ENCODE measurements at regions not wholly inside any gene's neighbourhood (a gene's known extent, or its start where the extent isn't known, plus 50 kb on each side); places are given as distances from the start of the nearest gene placed in this dataset.
"Not testable (repeated sequence)": the region's sequence is repeated elsewhere in the genome, so short reads cannot be mapped to it uniquely, and the experiment has no call there.

- Histone ChIP-seq H3K4me3 (no peak overlapping the region), H3K9me3 (no peaks in the 10 kb centered on the region), H3K27me3 (peaks cover 0 to 25% (median 0%) of the 10 kb centered on the region in 3 donors), H3K36me3 (no peaks in the 10 kb centered on the region), H3K27ac (no peak overlapping the region), H3K4me1 (no peaks in the 10 kb centered on the region)
- intact Hi-C loops (cut with DNase I; ENCODE audit: low total_unique reads), result no loop called here
- WGBS, 5 donors, result 70 to 78% (median 72%) methylated on average over 6 of the region's 6 CpGs
- TF ChIP-seq CTCF (IDR thresholded peaks at IDR 0.05) (no peak), POLR2AphosphoS5 (IDR thresholded peaks at IDR 0.05) (no peak), EP300 (IDR thresholded peaks at IDR 0.05) (no peak), POLR2A (IDR thresholded peaks at IDR 0.05) (no peak)
- no peak for DNase-seq
These were observed 864.6 kb downstream of the TMEM121 start for GRCh38 chr14:106390947-106391346.

DNA sequence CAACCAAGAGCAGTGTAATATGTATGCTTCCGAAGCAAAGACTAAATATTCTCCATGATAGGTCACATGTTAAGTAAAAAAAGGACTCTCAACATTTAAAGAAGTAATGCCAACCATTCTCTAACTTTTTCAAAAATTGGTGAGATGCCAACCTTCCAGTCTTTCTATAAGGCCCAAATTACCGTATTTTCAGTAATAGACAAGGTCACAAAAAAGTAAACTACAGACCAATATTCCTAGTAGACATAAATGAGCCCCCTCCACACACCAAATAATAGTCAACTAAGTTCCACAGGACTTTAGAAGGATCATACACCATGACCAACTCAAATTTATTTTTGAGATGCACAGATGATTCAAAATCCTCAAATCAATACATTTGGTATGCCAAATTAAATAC, 867.4 kb downstream of the TMEM121 start:
- DNase-seq, result no peak
- WGBS, 5 donors, result 57 to 68% (median 62%) methylated on average over 2 of the region's 2 CpGs
- intact Hi-C loops (cut with DNase I; ENCODE audit: low total_unique reads), result no loop called here
- peaks cover 0 to 27% (median 0%) of the 10 kb centered on the region in 3 donors for H3K27me3 ChIP-seq
- H3K27ac ChIP-seq, result no peak overlapping the region
- H3K36me3 ChIP-seq, result no peaks in the 10 kb centered on the region
- no peaks in the 10 kb centered on the region for H3K9me3 ChIP-seq
- no peaks in the 10 kb centered on the region for H3K4me1 ChIP-seq
- H3K4me3 ChIP-seq, result no peak overlapping the region
- TF ChIP-seq POLR2A (IDR thresholded peaks at IDR 0.05), result no peak
- TF ChIP-seq EP300 (IDR thresholded peaks at IDR 0.05), result no peak
- no peak for TF ChIP-seq POLR2AphosphoS5 (IDR thresholded peaks at IDR 0.05)
- no peak for TF ChIP-seq CTCF (IDR thresholded peaks at IDR 0.05)

DNA sequence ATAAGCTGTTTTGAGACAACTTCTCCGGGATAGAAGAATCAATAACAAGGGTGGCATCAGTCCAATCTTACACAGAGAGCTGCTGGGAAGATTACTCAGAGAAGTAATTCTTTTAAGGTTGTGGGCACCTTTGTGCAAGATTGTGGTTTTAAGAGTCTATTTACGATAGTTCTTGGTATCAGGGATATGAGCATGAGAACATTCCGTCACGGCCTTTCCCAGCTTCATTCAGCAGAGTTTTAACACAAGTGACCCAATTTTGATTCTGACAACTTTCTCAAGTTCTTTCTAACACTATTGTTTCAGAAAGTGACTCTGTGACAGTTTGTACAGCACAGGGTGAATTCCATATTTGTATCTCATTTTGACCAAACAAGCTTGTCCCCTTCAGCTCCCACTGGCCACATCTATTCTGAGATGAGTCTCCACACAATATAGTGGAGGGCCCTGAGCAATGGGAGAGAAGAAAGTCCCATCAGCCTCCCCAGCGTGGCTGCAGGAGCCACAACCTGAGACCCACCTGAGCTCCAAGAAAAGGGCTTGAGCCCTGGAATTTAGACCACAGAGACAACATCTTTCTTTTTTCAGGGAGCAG, 869.2 kb downstream of the TMEM121 start:
- DNase-seq, result no peak
- WGBS, 5 donors, result 49 to 64% (median 52%) methylated on average over 5 of the region's 5 CpGs
- Histone ChIP-seq H3K27ac (no peak overlapping the region), H3K36me3 (no peaks in the 10 kb centered on the region), H3K9me3 (no peaks in the 10 kb centered on the region), H3K27me3 (peaks cover 0 to 25% (median 0%) of the 10 kb centered on the region in 3 donors), H3K4me3 (no peak overlapping the region), H3K4me1 (no peaks in the 10 kb centered on the region)
- intact Hi-C loops (cut with DNase I; ENCODE audit: low total_unique reads), result no loop called here
- TF ChIP-seq POLR2A (IDR thresholded peaks at IDR 0.05), result no peak
- no peak for TF ChIP-seq EP300 (IDR thresholded peaks at IDR 0.05)
- no peak for TF ChIP-seq CTCF (IDR thresholded peaks at IDR 0.05)
- no peak for TF ChIP-seq POLR2AphosphoS5 (IDR thresholded peaks at IDR 0.05)

- WGBS, 5 donors, result 62 to 70% (median 69%) methylated on average over 4 of the region's 4 CpGs
- intact Hi-C loops (cut with DNase I; ENCODE audit: low total_unique reads), result no loop called here
- no peaks in the 10 kb centered on the region for H3K36me3 ChIP-seq
- no peak for DNase-seq
- H3K4me1 ChIP-seq, result no peaks in the 10 kb centered on the region
- peaks cover 0 to 16% (median 0%) of the 10 kb centered on the region in 3 donors for H3K27me3 ChIP-seq
- H3K9me3 ChIP-seq, result no peaks in the 10 kb centered on the region
- H3K27ac ChIP-seq, result no peak overlapping the region
- no peak overlapping the region for H3K4me3 ChIP-seq
- TF ChIP-seq POLR2AphosphoS5 (IDR thresholded peaks at IDR 0.05) (no peak), EP300 (IDR thresholded peaks at IDR 0.05) (no peak), POLR2A (IDR thresholded peaks at IDR 0.05) (no peak), CTCF (IDR thresholded peaks at IDR 0.05) (no peak)
These were observed 870.6 kb downstream of the TMEM121 start for GRCh38 chr14:106396999-106397398.

DNA sequence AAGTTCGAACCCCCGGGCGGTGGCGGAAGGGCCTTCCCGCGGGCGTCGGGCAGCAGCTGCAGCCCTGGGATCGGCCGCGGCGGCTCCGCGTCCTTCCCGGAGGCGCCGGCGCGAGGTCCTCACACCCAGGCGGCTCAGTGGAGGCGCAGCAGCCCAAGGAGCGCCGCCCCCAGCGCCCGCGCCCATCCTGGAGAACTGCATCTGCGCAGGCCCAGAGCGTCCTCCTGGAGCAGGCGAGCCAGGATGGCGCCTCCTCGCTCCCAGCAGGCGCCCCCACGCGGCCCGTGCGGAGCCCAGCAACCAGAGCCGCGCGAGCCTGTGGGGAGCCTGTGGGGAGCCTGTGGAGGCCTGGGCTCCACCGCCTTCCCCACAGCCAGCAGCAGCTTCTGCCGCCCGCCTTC, 872.5 kb downstream of the TMEM121 start:
- H3K9me3 ChIP-seq; H3K4me3 ChIP-seq; DNase-seq; H3K4me1 ChIP-seq; H3K27ac ChIP-seq; intact Hi-C loops (cut with DNase I; ENCODE audit: low total_unique reads); H3K36me3 ChIP-seq; H3K27me3 ChIP-seq: not testable (repeated sequence)
- WGBS, 5 donors, result 51 to 84% (median 69%) methylated on average over 2 to 41 of the region's 42 CpGs

DNA sequence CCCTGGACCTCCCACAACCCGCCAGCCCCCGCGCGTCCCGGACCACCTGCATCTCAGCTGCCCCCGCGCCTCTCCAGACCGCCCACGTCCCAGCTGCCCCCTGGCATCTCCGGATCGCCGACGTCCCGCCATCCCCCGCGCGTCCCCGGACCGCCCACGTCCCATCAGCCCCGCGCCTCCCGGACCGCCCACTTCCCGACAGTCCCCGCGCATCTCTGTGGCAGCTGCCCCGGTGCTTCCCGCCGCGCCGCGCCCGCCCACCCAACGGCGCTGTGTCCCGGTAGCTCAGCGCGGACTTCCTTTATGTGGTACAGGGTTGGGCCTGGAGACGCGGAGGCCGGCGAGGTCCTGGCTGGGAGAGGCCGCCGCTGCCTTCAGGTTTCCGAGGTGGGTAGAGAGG, 874.9 kb downstream of the TMEM121 start:
- H3K4me3 ChIP-seq; H3K9me3 ChIP-seq; H3K36me3 ChIP-seq; H3K27me3 ChIP-seq; DNase-seq; H3K4me1 ChIP-seq; H3K27ac ChIP-seq; intact Hi-C loops (cut with DNase I; ENCODE audit: low total_unique reads): not testable (repeated sequence)
- 83 to 88% (median 86%) methylated on average over 12 to 46 of the region's 46 CpGs for WGBS, 5 donors

GRCh38 chr14:106410229-106410628, 883.8 kb downstream of the TMEM121 start:
- H3K4me3 ChIP-seq; DNase-seq; H3K9me3 ChIP-seq; H3K4me1 ChIP-seq; H3K36me3 ChIP-seq; intact Hi-C loops (cut with DNase I; ENCODE audit: low total_unique reads); H3K27ac ChIP-seq: not testable (repeated sequence)
- WGBS, 5 donors, result 45 to 58% (median 54%) methylated on average over 7 to 9 of the region's 9 CpGs
- H3K27me3 ChIP-seq, result peaks cover 0 to 11% (median 0%) of the 10 kb centered on the region in 3 donors

All from stomach (tissue), 8 donors.